SK-N-SH treated with all-trans-retinoic acid at 6 μM for 48 hours (cell line): ENCODE measurements at regions not wholly inside any gene's neighbourhood (a gene's known extent, or its start where the extent isn't known, plus 50 kb on each side); places are given as distances from the start of the nearest gene placed in this dataset.

Experiments
- CSDC2 ChIP-seq: fragments of 250-450 bp; sonication (Bioruptor Pico); IDR thresholded peaks from 2 replicates; pipeline ENCODE4 v1.5.0; 2020; ENCODE audit warnings: mild to moderate bottlenecking, moderate library complexity
- OSR1 ChIP-seq: fragments of 250-450 bp; sonication (Bioruptor Pico); IDR thresholded peaks from 2 replicates; pipeline ENCODE4 v1.8.0; 2022; ENCODE audit warnings: moderate library complexity, mild to moderate bottlenecking, inconsistent platforms
- TCF4 ChIP-seq: fragments of 250-450 bp; sonication (Bioruptor Pico); IDR thresholded peaks from 2 replicates; pipeline ENCODE4 v1.8.0; 2021; ENCODE audit warnings: mild to moderate bottlenecking, moderate library complexity, borderline replicate concordance
- ZFP30 ChIP-seq: fragments of 450-650 bp; formaldehyde crosslinking; IDR thresholded peaks from 2 replicates; pipeline ENCODE4 v1.5.0; 2022; ENCODE audit warnings: mild to moderate bottlenecking, moderate library complexity
- ZNF70 ChIP-seq: fragments of 450-650 bp; formaldehyde crosslinking; IDR thresholded peaks from 2 replicates; pipeline ENCODE4 v1.5.0; 2020; ENCODE audit warnings: mild to moderate bottlenecking, moderate library complexity
- TF ChIP-seq, protein P1 (sequence below): fragments of 250-450 bp; sonication (Bioruptor Pico); IDR thresholded peaks from 2 replicates; pipeline ENCODE4 v1.5.0; 2020; ENCODE audit warnings: mild to moderate bottlenecking, moderate library complexity
- TF ChIP-seq, protein P2 (sequence below): fragments of 250-450 bp; sonication (Bioruptor Pico); IDR thresholded peaks from 2 replicates; pipeline ENCODE4 v1.8.0; 2020; ENCODE audit warnings: mild to moderate bottlenecking, moderate library complexity, borderline replicate concordance
- TF ChIP-seq, protein P3 (sequence below): fragments of 250-450 bp; sonication (Bioruptor Pico); IDR thresholded peaks from 2 replicates; pipeline ENCODE4 v1.5.1; 2020; ENCODE audit warnings: low read depth, mild to moderate bottlenecking, moderate library complexity
- TF ChIP-seq, protein P4 (sequence below): fragments of 250-450 bp; sonication (Bioruptor Pico); IDR thresholded peaks from 2 replicates; pipeline ENCODE4 v1.8.0; 2021; ENCODE audit warnings: low read depth, mild to moderate bottlenecking, moderate library complexity, borderline replicate concordance
- TF ChIP-seq, protein P5 (sequence below): fragments of 250-450 bp; sonication (Bioruptor Pico); IDR thresholded peaks from 2 replicates; pipeline ENCODE4 v1.5.1; 2021; ENCODE audit warnings: mild to moderate bottlenecking, moderate library complexity

DNA sequence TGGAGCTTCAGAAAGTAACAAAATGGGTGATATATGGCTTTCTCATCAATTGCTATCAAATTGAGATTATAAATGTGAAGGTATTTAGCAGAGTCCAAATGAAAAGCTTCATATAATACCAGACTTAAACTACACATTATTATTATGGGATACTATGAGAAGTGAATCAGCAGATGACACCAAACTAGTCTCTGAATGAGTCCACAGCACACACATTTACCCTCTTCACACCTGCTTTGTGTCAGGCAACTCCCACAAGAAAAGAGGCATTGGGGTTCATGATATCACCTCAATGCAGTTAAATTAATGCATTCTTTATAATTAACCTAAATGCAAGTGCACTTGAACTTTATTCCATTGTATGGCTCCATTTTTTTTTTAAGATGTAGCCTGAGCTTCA, 330.5 kb downstream of the BCL11B start:
- TF ChIP-seq, protein P1, sequence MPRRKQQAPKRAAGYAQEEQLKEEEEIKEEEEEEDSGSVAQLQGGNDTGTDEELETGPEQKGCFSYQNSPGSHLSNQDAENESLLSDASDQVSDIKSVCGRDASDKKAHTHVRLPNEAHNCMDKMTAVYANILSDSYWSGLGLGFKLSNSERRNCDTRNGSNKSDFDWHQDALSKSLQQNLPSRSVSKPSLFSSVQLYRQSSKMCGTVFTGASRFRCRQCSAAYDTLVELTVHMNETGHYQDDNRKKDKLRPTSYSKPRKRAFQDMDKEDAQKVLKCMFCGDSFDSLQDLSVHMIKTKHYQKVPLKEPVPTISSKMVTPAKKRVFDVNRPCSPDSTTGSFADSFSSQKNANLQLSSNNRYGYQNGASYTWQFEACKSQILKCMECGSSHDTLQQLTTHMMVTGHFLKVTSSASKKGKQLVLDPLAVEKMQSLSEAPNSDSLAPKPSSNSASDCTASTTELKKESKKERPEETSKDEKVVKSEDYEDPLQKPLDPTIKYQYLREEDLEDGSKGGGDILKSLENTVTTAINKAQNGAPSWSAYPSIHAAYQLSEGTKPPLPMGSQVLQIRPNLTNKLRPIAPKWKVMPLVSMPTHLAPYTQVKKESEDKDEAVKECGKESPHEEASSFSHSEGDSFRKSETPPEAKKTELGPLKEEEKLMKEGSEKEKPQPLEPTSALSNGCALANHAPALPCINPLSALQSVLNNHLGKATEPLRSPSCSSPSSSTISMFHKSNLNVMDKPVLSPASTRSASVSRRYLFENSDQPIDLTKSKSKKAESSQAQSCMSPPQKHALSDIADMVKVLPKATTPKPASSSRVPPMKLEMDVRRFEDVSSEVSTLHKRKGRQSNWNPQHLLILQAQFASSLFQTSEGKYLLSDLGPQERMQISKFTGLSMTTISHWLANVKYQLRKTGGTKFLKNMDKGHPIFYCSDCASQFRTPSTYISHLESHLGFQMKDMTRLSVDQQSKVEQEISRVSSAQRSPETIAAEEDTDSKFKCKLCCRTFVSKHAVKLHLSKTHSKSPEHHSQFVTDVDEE (CRISPR knock-in tag) = no peak
- TF ChIP-seq, protein P2, sequence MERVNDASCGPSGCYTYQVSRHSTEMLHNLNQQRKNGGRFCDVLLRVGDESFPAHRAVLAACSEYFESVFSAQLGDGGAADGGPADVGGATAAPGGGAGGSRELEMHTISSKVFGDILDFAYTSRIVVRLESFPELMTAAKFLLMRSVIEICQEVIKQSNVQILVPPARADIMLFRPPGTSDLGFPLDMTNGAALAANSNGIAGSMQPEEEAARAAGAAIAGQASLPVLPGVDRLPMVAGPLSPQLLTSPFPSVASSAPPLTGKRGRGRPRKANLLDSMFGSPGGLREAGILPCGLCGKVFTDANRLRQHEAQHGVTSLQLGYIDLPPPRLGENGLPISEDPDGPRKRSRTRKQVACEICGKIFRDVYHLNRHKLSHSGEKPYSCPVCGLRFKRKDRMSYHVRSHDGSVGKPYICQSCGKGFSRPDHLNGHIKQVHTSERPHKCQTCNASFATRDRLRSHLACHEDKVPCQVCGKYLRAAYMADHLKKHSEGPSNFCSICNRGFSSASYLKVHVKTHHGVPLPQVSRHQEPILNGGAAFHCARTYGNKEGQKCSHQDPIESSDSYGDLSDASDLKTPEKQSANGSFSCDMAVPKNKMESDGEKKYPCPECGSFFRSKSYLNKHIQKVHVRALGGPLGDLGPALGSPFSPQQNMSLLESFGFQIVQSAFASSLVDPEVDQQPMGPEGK = no peak
- TF ChIP-seq OSR1 (CRISPR knock-in tag) (no peak), ZNF70 (CRISPR knock-in tag) (no peak), TCF4 (no peak), CSDC2 (CRISPR knock-in tag) (no peak), ZFP30 (CRISPR knock-in tag) (no peak)
- TF ChIP-seq, protein P3, sequence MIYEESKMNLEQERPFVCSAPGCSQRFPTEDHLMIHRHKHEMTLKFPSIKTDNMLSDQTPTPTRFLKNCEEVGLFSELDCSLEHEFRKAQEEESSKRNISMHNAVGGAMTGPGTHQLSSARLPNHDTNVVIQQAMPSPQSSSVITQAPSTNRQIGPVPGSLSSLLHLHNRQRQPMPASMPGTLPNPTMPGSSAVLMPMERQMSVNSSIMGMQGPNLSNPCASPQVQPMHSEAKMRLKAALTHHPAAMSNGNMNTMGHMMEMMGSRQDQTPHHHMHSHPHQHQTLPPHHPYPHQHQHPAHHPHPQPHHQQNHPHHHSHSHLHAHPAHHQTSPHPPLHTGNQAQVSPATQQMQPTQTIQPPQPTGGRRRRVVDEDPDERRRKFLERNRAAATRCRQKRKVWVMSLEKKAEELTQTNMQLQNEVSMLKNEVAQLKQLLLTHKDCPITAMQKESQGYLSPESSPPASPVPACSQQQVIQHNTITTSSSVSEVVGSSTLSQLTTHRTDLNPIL = no peak
- TF ChIP-seq, protein P4, sequence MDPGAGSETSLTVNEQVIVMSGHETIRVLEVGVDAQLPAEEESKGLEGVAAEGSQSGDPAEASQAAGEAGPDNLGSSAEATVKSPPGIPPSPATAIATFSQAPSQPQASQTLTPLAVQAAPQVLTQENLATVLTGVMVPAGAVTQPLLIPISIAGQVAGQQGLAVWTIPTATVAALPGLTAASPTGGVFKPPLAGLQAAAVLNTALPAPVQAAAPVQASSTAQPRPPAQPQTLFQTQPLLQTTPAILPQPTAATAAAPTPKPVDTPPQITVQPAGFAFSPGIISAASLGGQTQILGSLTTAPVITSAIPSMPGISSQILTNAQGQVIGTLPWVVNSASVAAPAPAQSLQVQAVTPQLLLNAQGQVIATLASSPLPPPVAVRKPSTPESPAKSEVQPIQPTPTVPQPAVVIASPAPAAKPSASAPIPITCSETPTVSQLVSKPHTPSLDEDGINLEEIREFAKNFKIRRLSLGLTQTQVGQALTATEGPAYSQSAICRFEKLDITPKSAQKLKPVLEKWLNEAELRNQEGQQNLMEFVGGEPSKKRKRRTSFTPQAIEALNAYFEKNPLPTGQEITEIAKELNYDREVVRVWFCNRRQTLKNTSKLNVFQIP (CRISPR knock-in tag) = no peak
- TF ChIP-seq, protein P5, sequence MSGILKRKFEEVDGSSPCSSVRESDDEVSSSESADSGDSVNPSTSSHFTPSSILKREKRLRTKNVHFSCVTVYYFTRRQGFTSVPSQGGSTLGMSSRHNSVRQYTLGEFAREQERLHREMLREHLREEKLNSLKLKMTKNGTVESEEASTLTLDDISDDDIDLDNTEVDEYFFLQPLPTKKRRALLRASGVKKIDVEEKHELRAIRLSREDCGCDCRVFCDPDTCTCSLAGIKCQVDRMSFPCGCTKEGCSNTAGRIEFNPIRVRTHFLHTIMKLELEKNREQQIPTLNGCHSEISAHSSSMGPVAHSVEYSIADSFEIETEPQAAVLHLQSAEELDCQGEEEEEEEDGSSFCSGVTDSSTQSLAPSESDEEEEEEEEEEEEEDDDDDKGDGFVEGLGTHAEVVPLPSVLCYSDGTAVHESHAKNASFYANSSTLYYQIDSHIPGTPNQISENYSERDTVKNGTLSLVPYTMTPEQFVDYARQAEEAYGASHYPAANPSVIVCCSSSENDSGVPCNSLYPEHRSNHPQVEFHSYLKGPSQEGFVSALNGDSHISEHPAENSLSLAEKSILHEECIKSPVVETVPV (CRISPR knock-in tag) = no peak
